GM06990 (cell line): ENCODE measurements at regions not wholly inside any gene's neighbourhood (a gene's known extent, or its start where the extent isn't known, plus 50 kb on each side); places are given as distances from the start of the nearest gene placed in this dataset.

ENCODE experiments used
- DNase-seq: peaks from one replicate; pipeline ENCODE4 v3.0.0-alpha.2; 2011; ENCODE audit not compliant: insufficient read length; ENCODE audit errors: extremely low read depth
- H3K27me3 ChIP-seq: replicated peaks from 2 replicates; pipeline ENCODE4 v1.6.0; 2011; ENCODE audit warnings: low read length; ENCODE audit not compliant: control insufficient read depth, insufficient read depth
- H3K36me3 ChIP-seq: 2 replicates; pipeline ENCODE4 v1.5.1; 2011; ENCODE audit warnings: low read length; ENCODE audit not compliant: control insufficient read depth, insufficient read depth
- H3K4me3 ChIP-seq: replicated peaks from 2 replicates; pipeline ENCODE4 v1.5.1; 2011; ENCODE audit warnings: low read depth, mild to moderate bottlenecking, control low read depth, low read length
- CTCF ChIP-seq: IDR thresholded peaks from 2 replicates; pipeline ENCODE4 v1.5.1; 2011; ENCODE audit warnings: low read length, control low read depth, mild to moderate bottlenecking, inconsistent platforms; ENCODE audit not compliant: insufficient read depth, poor library complexity, severe bottlenecking

GRCh38 chr10:8213735-8214134, 159.2 kb downstream of the GATA3 start:
- TF ChIP-seq CTCF = no peak
- no peaks in the 10 kb centered on the region for H3K36me3 ChIP-seq
- H3K4me3 ChIP-seq = no peak overlapping the region
- H3K27me3 ChIP-seq = no peaks in the 10 kb centered on the region
- no peak for DNase-seq

- no peak overlapping the region for H3K4me3 ChIP-seq
- no peak for TF ChIP-seq CTCF
- no peaks in the 10 kb centered on the region for H3K36me3 ChIP-seq
- DNase-seq = no peak
- no peaks in the 10 kb centered on the region for H3K27me3 ChIP-seq
Observed at GRCh38 chr10:8214587-8214986, 160.1 kb downstream of the GATA3 start.

- Histone ChIP-seq H3K4me3 (no peak overlapping the region), H3K27me3 (no peaks in the 10 kb centered on the region), H3K36me3 (no peaks in the 10 kb centered on the region)
- TF ChIP-seq CTCF = no peak
- no peak for DNase-seq
Observed at GRCh38 chr10:8216893-8217292, 162.4 kb downstream of the GATA3 start.

GRCh38 chr10:8221451-8221850, 167.0 kb downstream of the GATA3 start:
- no peaks in the 10 kb centered on the region for H3K27me3 ChIP-seq
- H3K4me3 ChIP-seq = no peak overlapping the region
- DNase-seq = no peak
- no peak for TF ChIP-seq CTCF
- no peaks in the 10 kb centered on the region for H3K36me3 ChIP-seq

GRCh38 chr10:8224591-8224990, 170.1 kb downstream of the GATA3 start:
- no peak for TF ChIP-seq CTCF
- no peak for DNase-seq
- no peak overlapping the region for H3K4me3 ChIP-seq
- no peaks in the 10 kb centered on the region for H3K27me3 ChIP-seq
- H3K36me3 ChIP-seq = no peaks in the 10 kb centered on the region

GRCh38 chr10:8225187-8225586, 170.7 kb downstream of the GATA3 start:
- no peak for DNase-seq

More at GRCh38 chr10:8225187-8225586, 170.7 kb downstream of the GATA3 start:
- Histone ChIP-seq H3K27me3 (no peaks in the 10 kb centered on the region), H3K4me3 (no peak overlapping the region), H3K36me3 (no peaks in the 10 kb centered on the region)
- TF ChIP-seq CTCF = no peak
